H1 (cell line): ENCODE measurements at regions not wholly inside any gene's neighbourhood (a gene's known extent, or its start where the extent isn't known, plus 50 kb on each side); places are given as distances from the start of the nearest gene placed in this dataset.

Experiments used
- CTCF ChIA-PET: fragments of 300-600 bp; sonication (Branson Sonifier 250); formaldehyde crosslinking; loops from one replicate; lab custom pipeline; 2021; ENCODE audit not compliant: partially characterized antibody; lab: Charles Lee
- POLR2A ChIA-PET: fragments of 300-600 bp; sonication (Branson Sonifier 250); formaldehyde crosslinking; loops from one replicate; lab custom pipeline; 2021; ENCODE audit warnings: inconsistent platforms; ENCODE audit not compliant: partially characterized antibody; lab: Charles Lee
- DNase-seq, 2 experiments: peaks; one replicate each; pipeline versions ENCODE4 v3.0.0 to v3.0.0-alpha.2; 2010 to 2022; ENCODE audit warnings: low spot score in 2 of 2, low read depth in 1 of 2, mixed read lengths in 1 of 2
- FAIRE-seq: peaks from 2 replicates; lab custom pipeline; 2011; peaks lifted over from hg19 to GRCh38; lab: Jason Lieb, UNC
- H2AFZ ChIP-seq: 2 replicates; pipeline ENCODE4 v1.8.1; 2012; ENCODE audit warnings: low read length, inconsistent platforms
- H2AK5ac ChIP-seq: 2 replicates; pipeline ENCODE4 v1.6.1; 2013; ENCODE audit warnings: low read depth, low read length
- H2BK120ac ChIP-seq: replicated peaks from 2 replicates; pipeline ENCODE3; 2013; ENCODE audit warnings: low read depth, low read length, inconsistent platforms
- H2BK12ac ChIP-seq: 2 replicates; pipeline ENCODE4 v1.6.1; 2013; ENCODE audit warnings: low read depth, low read length
- H2BK15ac ChIP-seq: 2 replicates; pipeline ENCODE4 v1.6.1; 2013; ENCODE audit warnings: low read length
- H2BK20ac ChIP-seq: 2 replicates; pipeline ENCODE4 v1.6.1; 2013; ENCODE audit warnings: low read length
- H2BK5ac ChIP-seq: 2 replicates; pipeline ENCODE4 v1.6.1; 2013; ENCODE audit warnings: low read depth, low read length
- H3K14ac ChIP-seq: 2 replicates; pipeline ENCODE4 v1.6.1; 2013; ENCODE audit warnings: inconsistent platforms; ENCODE audit not compliant: insufficient read length
- H3K18ac ChIP-seq: 2 replicates; pipeline ENCODE4 v1.6.1; 2013; ENCODE audit warnings: low read length; ENCODE audit errors: extremely low read depth
- H3K23ac ChIP-seq: 2 replicates; pipeline ENCODE4 v1.6.1; 2013; ENCODE audit warnings: inconsistent platforms; ENCODE audit not compliant: insufficient read length
- H3K23me2 ChIP-seq: 2 replicates; pipeline ENCODE4 v1.6.1; 2013; ENCODE audit warnings: low read depth, low read length
- H3K27ac ChIP-seq: 2 replicates; pipeline ENCODE4 v1.6.1; 2011; ENCODE audit warnings: low read depth, low read length, inconsistent platforms
- H3K27me3 ChIP-seq, 4 experiments: replicated peaks in 1 of 4; 1 replicate in 1 of 4; 2 replicates in 3 of 4; pipeline versions ENCODE4 v1.6.1 to v1.8.1; 2011 to 2013; ENCODE audit warnings: low read length in 3 of 4, mild to moderate bottlenecking in 3 of 4, inconsistent platforms in 2 of 4, mixed read lengths in 2 of 4, moderate library complexity in 1 of 4; ENCODE audit not compliant: control insufficient read depth in 3 of 4, insufficient read depth in 3 of 4; ENCODE audit errors: extremely low read depth in 1 of 4
- H3K36me3 ChIP-seq, 4 experiments: 2 replicates each; pipeline versions ENCODE4 v1.6.1 to v1.8.1; 2011 to 2013; ENCODE audit warnings: mild to moderate bottlenecking in 4 of 4, low read length in 3 of 4, moderate library complexity in 2 of 4, control low read depth in 1 of 4, inconsistent platforms in 1 of 4; ENCODE audit not compliant: insufficient read depth in 4 of 4, control insufficient read depth in 2 of 4
- H3K4ac ChIP-seq: replicated peaks from 2 replicates; pipeline ENCODE3; 2013; ENCODE audit warnings: low read length, low read depth, mixed read lengths, inconsistent platforms; ENCODE audit not compliant: insufficient read length
- H3K4me1 ChIP-seq, 4 experiments: replicated peaks in 1 of 4; 1 replicate in 1 of 4; 2 replicates in 3 of 4; pipeline versions ENCODE4 v1.6.1 to v1.8.1; 2011 to 2013; ENCODE audit warnings: low read length in 3 of 4, inconsistent platforms in 2 of 4, mixed read lengths in 1 of 4; ENCODE audit not compliant: insufficient read depth in 4 of 4, control insufficient read depth in 3 of 4
- H3K4me2 ChIP-seq, 2 experiments: 2 replicates each; pipeline versions ENCODE4 v1.6.1 to v1.8.1; 2011 to 2013; ENCODE audit warnings: low read depth in 2 of 2, low read length in 2 of 2, control low read depth in 1 of 2, inconsistent platforms in 1 of 2, mild to moderate bottlenecking in 1 of 2; ENCODE audit not compliant: insufficient read depth in 1 of 2
- H3K4me3 ChIP-seq, 4 experiments: fragments of 200-600, 300-600 bp in 1 of 4; sonication (generic), shearing (Covaris generic), sonication (Bioruptor Twin) in 1 of 4; 2 replicates each; pipeline versions ENCODE4 v1.5.1 to v1.8.1; 2011 to 2016; ENCODE audit warnings: low read length in 4 of 4, low read depth in 3 of 4, control low read depth in 2 of 4, inconsistent platforms in 2 of 4, mild to moderate bottlenecking in 2 of 4, mixed read lengths in 1 of 4, moderate library complexity in 1 of 4; ENCODE audit not compliant: insufficient read depth in 2 of 4; ENCODE audit errors: extremely low read depth in 1 of 4
- H3K56ac ChIP-seq: replicated peaks from 2 replicates; pipeline ENCODE3; 2013; ENCODE audit warnings: low read depth, mild to moderate bottlenecking, mixed read lengths, low read length, inconsistent platforms; ENCODE audit not compliant: insufficient read length
- H3K79me1 ChIP-seq: 2 replicates; pipeline ENCODE4 v1.6.1; 2013; ENCODE audit warnings: low read depth, low read length, control low read depth
- H3K79me2 ChIP-seq, 2 experiments: 2 replicates each; pipeline versions ENCODE4 v1.6.1 to v1.8.1; 2012 to 2013; ENCODE audit warnings: low read length in 2 of 2, mild to moderate bottlenecking in 2 of 2, inconsistent platforms in 1 of 2; ENCODE audit not compliant: insufficient read depth in 2 of 2, control insufficient read depth in 1 of 2
- H3K9ac ChIP-seq, 4 experiments: replicated peaks in 1 of 4; 1 replicate in 1 of 4; 2 replicates in 3 of 4; pipeline versions ENCODE4 v1.6.1 to v1.8.1; 2011 to 2013; ENCODE audit warnings: low read depth in 3 of 4, low read length in 3 of 4, control low read depth in 2 of 4, mild to moderate bottlenecking in 2 of 4, moderate library complexity in 2 of 4, inconsistent platforms in 1 of 4; ENCODE audit errors: extremely low read depth in 1 of 4
- H3K9me3 ChIP-seq, 2 experiments: 2 replicates each; pipeline versions ENCODE4 v1.6.1 to v1.8.1; 2012 to 2013; ENCODE audit warnings: mild to moderate bottlenecking in 2 of 2, moderate library complexity in 2 of 2, control low read depth in 1 of 2, inconsistent platforms in 1 of 2, low read depth in 1 of 2, low read length in 1 of 2, mixed read lengths in 1 of 2; ENCODE audit not compliant: insufficient read depth in 2 of 2
- H4K20me1 ChIP-seq, 2 experiments: replicated peaks in 1 of 2; 2 replicates each; pipeline versions ENCODE3 to v1.8.1; 2011 to 2013; ENCODE audit warnings: inconsistent platforms in 2 of 2, low read length in 2 of 2, mild to moderate bottlenecking in 1 of 2; ENCODE audit not compliant: insufficient read depth in 2 of 2, control insufficient read depth in 1 of 2
- H4K5ac ChIP-seq: 2 replicates; pipeline ENCODE4 v1.6.1; 2013; ENCODE audit warnings: low read length, low read depth, mixed read lengths, inconsistent platforms; ENCODE audit not compliant: insufficient read length
- H4K8ac ChIP-seq: 2 replicates; pipeline ENCODE4 v1.8.0; 2013; ENCODE audit warnings: mild to moderate bottlenecking, moderate library complexity, low read length, inconsistent platforms; ENCODE audit not compliant: insufficient read depth; ENCODE audit errors: extremely low read depth
- H4K91ac ChIP-seq: replicated peaks from 2 replicates; pipeline ENCODE3; 2013; ENCODE audit warnings: low read length, mixed read lengths, inconsistent platforms; ENCODE audit not compliant: insufficient read length
- GABPA ChIP-seq: IDR thresholded peaks from 2 replicates; pipeline ENCODE4 v1.6.1; 2011; ENCODE audit warnings: mild to moderate bottlenecking, low read length, moderate library complexity, borderline replicate concordance; ENCODE audit not compliant: insufficient read depth
- JUND ChIP-seq: IDR thresholded peaks from 2 replicates; pipeline ENCODE4 v1.6.1; 2011; ENCODE audit warnings: mild to moderate bottlenecking, improper control_type of control experiment, low read length
- SRF ChIP-seq: IDR thresholded peaks from 2 replicates; pipeline ENCODE4 v1.6.1; 2011; ENCODE audit warnings: mild to moderate bottlenecking, low read depth, low read length, moderate library complexity
- WGBS, 2 experiments: shearing (Covaris generic) in 1 of 2; methylation state at CpG; one replicate each; pipeline versions ENCODE4 v1.1.6 to v1.1.7; 2013 to 2015; ENCODE audit warnings: low lambda C conversion rate in 2 of 2, mixed read lengths in 2 of 2, inconsistent platforms in 1 of 2, low coverage in 1 of 2, missing lambda C conversion rate in 1 of 2; ENCODE audit not compliant: insufficient replicate concordance in 2 of 2, insufficient coverage in 1 of 2, insufficient read length in 1 of 2; ENCODE audit errors: extremely low coverage in 1 of 2, missing lambda C conversion rate in 1 of 2; 5-methylcytosine and 5-hydroxymethylcytosine counted together

DNA sequence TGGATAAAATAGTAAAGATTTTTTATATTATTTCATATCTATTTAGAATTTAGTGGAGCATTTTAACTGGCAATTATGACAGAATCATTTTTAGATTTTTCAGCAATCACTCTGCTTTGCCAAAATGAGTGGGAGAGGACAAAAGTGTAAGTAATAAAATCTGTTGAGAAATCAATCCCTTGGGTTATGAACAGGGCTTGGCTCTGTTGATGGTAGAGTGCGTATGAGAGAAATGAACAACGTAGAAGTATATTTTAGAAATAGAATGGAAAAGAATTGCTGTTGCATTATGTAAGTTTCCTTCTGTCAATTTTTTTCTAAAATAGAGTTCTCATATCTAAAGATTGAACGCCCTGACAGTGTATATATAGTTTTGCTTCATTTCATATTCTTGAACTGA lies 154.1 kb upstream of the PRDM9 start:
- Histone ChIP-seq H2AFZ (no peak overlapping the region), H3K9me3 (no peaks in the 10 kb centered on the region), H3K23ac (no peak overlapping the region), H4K91ac (no peak overlapping the region), H3K4me3 (no peak overlapping the region), H3K27me3 (no peaks in the 10 kb centered on the region), H2BK20ac (no peak overlapping the region), H3K27ac (no peak overlapping the region), H3K79me1 (no peaks in the 10 kb centered on the region), H3K79me2 (no peaks in the 10 kb centered on the region), H3K14ac (no peak overlapping the region), H4K20me1 (no peaks in the 10 kb centered on the region), H3K23me2 (no peaks in the 10 kb centered on the region), H3K18ac (no peak overlapping the region), H3K9ac (no peak overlapping the region), H4K5ac (no peak overlapping the region), H4K8ac (no peak overlapping the region), H3K4ac (no peak overlapping the region), H3K56ac (no peak overlapping the region), H2BK12ac (no peak overlapping the region), H3K4me2 (no peak overlapping the region), H3K36me3 (no peaks in the 10 kb centered on the region), H2AK5ac (no peak overlapping the region), H3K4me1 (no peaks in the 10 kb centered on the region), H2BK5ac (no peak overlapping the region), H2BK15ac (no peak overlapping the region), H2BK120ac (no peak overlapping the region)
- ChIA-PET CTCF (interaction anchor here (1.4 to 1.6 kb wide), 2 partner anchors 52 to 66 kb away, joined by 3 to 9 read pairs; no protein-coding TSS in a partner anchor), POLR2A (no interaction called here)
- FAIRE-seq (no peak), DNase-seq (no peak)
- TF ChIP-seq GABPA: no peak
- no peak for TF ChIP-seq SRF
- no peak for TF ChIP-seq JUND
- 93% methylated on average over 3 of the region's 3 CpGs; no CpG with 5 or more reads in 1 of the 2 experiments for WGBS, 2 experiments
